H9 (cell line): ENCODE measurements at regions not wholly inside any gene's neighbourhood (a gene's known extent, or its start where the extent isn't known, plus 50 kb on each side); places are given as distances from the start of the nearest gene placed in this dataset.
"Not testable (repeated sequence)": the region's sequence is repeated elsewhere in the genome, so short reads cannot be mapped to it uniquely, and the experiment has no call there.

Experiments
- DNase-seq: peaks from one replicate; pipeline ENCODE4 v3.0.0-alpha.2; 2017
- H2AFZ ChIP-seq: one replicate; pipeline ENCODE4 v1.6.1; 2013; ENCODE audit warnings: mild to moderate bottlenecking, low read length, control low read depth, moderate library complexity
- H2AK5ac ChIP-seq: 2 replicates; pipeline ENCODE4 v1.6.1; 2013; ENCODE audit warnings: low read length, control low read depth, mixed read lengths; ENCODE audit not compliant: insufficient read length
- H2BK120ac ChIP-seq: one replicate; pipeline ENCODE4 v1.6.1; 2013; ENCODE audit warnings: low read depth, mild to moderate bottlenecking, low read length, control low read depth, inconsistent platforms; ENCODE audit not compliant: poor library complexity, severe bottlenecking
- H2BK12ac ChIP-seq: 2 replicates; pipeline ENCODE4 v1.6.1; 2013; ENCODE audit warnings: low read length, control low read depth, mixed read lengths, low read depth; ENCODE audit not compliant: insufficient read length
- H2BK15ac ChIP-seq: 2 replicates; pipeline ENCODE4 v1.6.1; 2013; ENCODE audit warnings: low read depth, low read length, control low read depth
- H2BK20ac ChIP-seq: one replicate; pipeline ENCODE4 v1.6.1; 2013; ENCODE audit warnings: low read depth, mild to moderate bottlenecking, low read length, control low read depth, inconsistent platforms; ENCODE audit not compliant: poor library complexity, severe bottlenecking
- H2BK5ac ChIP-seq: 2 replicates; pipeline ENCODE4 v1.6.1; 2013; ENCODE audit warnings: low read length, control low read depth, mixed read lengths; ENCODE audit not compliant: insufficient read length
- H3K14ac ChIP-seq: 2 replicates; pipeline ENCODE4 v1.6.1; 2013; ENCODE audit warnings: low read length, control low read depth; ENCODE audit not compliant: insufficient read depth
- H3K18ac ChIP-seq: 2 replicates; pipeline ENCODE4 v1.6.1; 2013; ENCODE audit warnings: low read depth, mild to moderate bottlenecking, mixed read lengths, low read length, control low read depth; ENCODE audit not compliant: insufficient read length
- H3K23ac ChIP-seq: 2 replicates; pipeline ENCODE4 v1.6.1; 2013; ENCODE audit warnings: low read length, control low read depth, mixed read lengths, low read depth; ENCODE audit not compliant: insufficient read length
- H3K23me2 ChIP-seq: 2 replicates; pipeline ENCODE4 v1.6.1; 2013; ENCODE audit warnings: low read depth, mild to moderate bottlenecking, mixed read lengths, low read length, control low read depth; ENCODE audit not compliant: insufficient read length, poor library complexity, severe bottlenecking
- H3K27ac ChIP-seq: 2 replicates; pipeline ENCODE4 v1.5.1; 2013; ENCODE audit warnings: low read length, control low read depth, mixed read lengths, low read depth; ENCODE audit not compliant: insufficient read length
- H3K27me3 ChIP-seq: 2 replicates; pipeline ENCODE4 v1.6.1; 2013; ENCODE audit warnings: low read length, control low read depth, inconsistent platforms; ENCODE audit not compliant: insufficient read depth
- H3K4ac ChIP-seq: 2 replicates; pipeline ENCODE4 v1.6.1; 2013; ENCODE audit warnings: low read depth, mild to moderate bottlenecking, control low read depth, inconsistent platforms, low read length, moderate library complexity
- H3K4me1 ChIP-seq: 2 replicates; pipeline ENCODE4 v1.6.1; 2013; ENCODE audit warnings: low read length, control low read depth, inconsistent platforms; ENCODE audit not compliant: insufficient read depth
- H3K4me2 ChIP-seq: 2 replicates; pipeline ENCODE4 v1.6.1; 2013; ENCODE audit warnings: low read length, control low read depth, mixed read lengths; ENCODE audit not compliant: insufficient read length, insufficient read depth
- H3K56ac ChIP-seq: 2 replicates; pipeline ENCODE4 v1.6.1; 2013; ENCODE audit warnings: low read depth, mild to moderate bottlenecking, mixed read lengths, low read length, control low read depth; ENCODE audit not compliant: insufficient read length
- H3K79me1 ChIP-seq: 2 replicates; pipeline ENCODE4 v1.6.1; 2013; ENCODE audit warnings: low read depth, mild to moderate bottlenecking, moderate library complexity, low read length, control low read depth, inconsistent platforms; ENCODE audit not compliant: insufficient read depth, poor library complexity, severe bottlenecking
- H3K79me2 ChIP-seq: 2 replicates; pipeline ENCODE4 v1.6.1; 2013; ENCODE audit warnings: low read length, control low read depth, inconsistent platforms; ENCODE audit not compliant: insufficient read depth
- H3K9ac ChIP-seq: 2 replicates; pipeline ENCODE4 v1.6.1; 2013; ENCODE audit warnings: low read length, control low read depth, mixed read lengths; ENCODE audit not compliant: insufficient read length; ENCODE audit errors: extremely low read depth
- H3K9me3 ChIP-seq: one replicate; pipeline ENCODE4 v1.6.1; 2013; ENCODE audit warnings: low read depth, low read length, inconsistent platforms; ENCODE audit not compliant: control insufficient read depth
- H3T11ph ChIP-seq: one replicate; pipeline ENCODE4 v1.6.1; 2013; ENCODE audit warnings: mild to moderate bottlenecking, low read length, control low read depth, inconsistent platforms
- H4K20me1 ChIP-seq: one replicate; pipeline ENCODE4 v1.6.1; 2013; ENCODE audit not compliant: control insufficient read depth, insufficient read length, insufficient read depth
- H4K5ac ChIP-seq: 2 replicates; pipeline ENCODE4 v1.6.1; 2013; ENCODE audit warnings: low read depth, mild to moderate bottlenecking, mixed read lengths, low read length, control low read depth; ENCODE audit not compliant: insufficient read length
- H4K8ac ChIP-seq: replicated peaks from 2 replicates; pipeline ENCODE4 v1.6.1; 2013; ENCODE audit warnings: low read length, control low read depth, mixed read lengths, low read depth; ENCODE audit not compliant: insufficient read length
- H4K91ac ChIP-seq: 2 replicates; pipeline ENCODE4 v1.6.1; 2013; ENCODE audit warnings: low read depth, mild to moderate bottlenecking, moderate library complexity, mixed read lengths, low read length, control low read depth; ENCODE audit not compliant: insufficient read length
- H3K27ac Mint-ChIP-seq, 3 experiments: 2 replicates in 2 of 3; 3 replicates in 1 of 3; pipeline ENCODE4 v1.8.0; 2020 to 2021; ENCODE audit warnings: mixed read lengths in 3 of 3, mild to moderate bottlenecking in 1 of 3, moderate library complexity in 1 of 3
- H3K27me3 Mint-ChIP-seq: 2 replicates; pipeline ENCODE4 v1.8.0; 2021; ENCODE audit warnings: low read depth, mild to moderate bottlenecking, moderate library complexity, mixed read lengths
- H3K36me3 Mint-ChIP-seq, 3 experiments: 2 replicates in 2 of 3; 3 replicates in 1 of 3; pipeline ENCODE4 v1.8.0; 2020 to 2021; ENCODE audit warnings: low read depth in 3 of 3, mixed read lengths in 3 of 3; ENCODE audit not compliant: insufficient read depth in 1 of 3
- H3K4me1 Mint-ChIP-seq, 2 experiments: 2 replicates each; pipeline ENCODE4 v1.8.0; 2020; ENCODE audit warnings: mixed read lengths in 2 of 2
- H3K4me3 Mint-ChIP-seq, 2 experiments: 2 replicates in 1 of 2; 3 replicates in 1 of 2; pipeline ENCODE4 v1.8.0; 2020 to 2021; ENCODE audit warnings: mild to moderate bottlenecking in 2 of 2, mixed read lengths in 2 of 2, moderate library complexity in 1 of 2
- H3K9me3 Mint-ChIP-seq, 2 experiments: 2 replicates in 1 of 2; 3 replicates in 1 of 2; pipeline ENCODE4 v1.8.0; 2020; ENCODE audit warnings: mild to moderate bottlenecking in 2 of 2, mixed read lengths in 2 of 2, moderate library complexity in 1 of 2
- CTCF ChIP-seq: fragments of 200-600 bp; sonication (generic); conservative IDR thresholded peaks from 3 replicates; pipeline ENCODE4 v1.8.0; 2021; ENCODE audit warnings: antibody characterized with exemption, mild to moderate bottlenecking
- WGBS: extraction: QIAGEN DNeasy Blood & Tissue Kit; methylation state at CpG from one replicate; pipeline ENCODE4 v1.1.7; 2013; ENCODE audit warnings: missing lambda C conversion rate, low lambda C conversion rate, mixed read lengths; ENCODE audit not compliant: insufficient read length; ENCODE audit errors: extremely low coverage; 5-methylcytosine and 5-hydroxymethylcytosine counted together

GRCh38 chr10:44752451-44753441 lies 158.4 kb upstream of the TMEM72 start:
- no peak overlapping the region for H3K4ac ChIP-seq
- H3T11ph ChIP-seq: no peak overlapping the region
- H3K23me2 ChIP-seq: no peaks in the 10 kb centered on the region
- H3K27me3 ChIP-seq: no peaks in the 10 kb centered on the region
- TF ChIP-seq CTCF: no peak
- no peak overlapping the region for H3K27ac ChIP-seq
- Mint-ChIP-seq H3K36me3 (peaks cover 0 to 7% (median 0%) of the 10 kb centered on the region in 3 experiments; a peak in 1 of 7 replicates), H3K27ac (peak overlapping the region in 1 of 3 experiments; percentile 44; a peak in 1 of 7 replicates), H3K27me3 (0 out of 2 replicates have a peak, but pooled peaks cover 2% of the 10 kb centered on the region), H3K4me1 (0 out of 4 replicates have a peak, but pooled peaks cover 0 to 3% of the 10 kb centered on the region in 2 experiments), H3K4me3 (no peak overlapping the region), H3K9me3 (peaks cover 5 to 6% of the 10 kb centered on the region in 2 experiments; a peak in 3 of 5 replicates)
- no peak for DNase-seq
- no peak overlapping the region for H3K56ac ChIP-seq
- H2BK12ac ChIP-seq: no peak overlapping the region
- H3K79me1 ChIP-seq: no peaks in the 10 kb centered on the region
- no CpG with 5 or more reads among the region's 4 CpGs for WGBS
- no peak overlapping the region for H3K14ac ChIP-seq
- no peak overlapping the region for H4K8ac ChIP-seq
- H3K4me1 ChIP-seq: no peaks in the 10 kb centered on the region
- H2BK120ac ChIP-seq: no peak overlapping the region
- no peak overlapping the region for H3K9ac ChIP-seq
- no peak overlapping the region for H2BK5ac ChIP-seq
- no peak overlapping the region for H4K5ac ChIP-seq
- no peak overlapping the region for H3K4me2 ChIP-seq
- H4K91ac ChIP-seq: no peak overlapping the region
- no peak overlapping the region for H2BK15ac ChIP-seq
- no peaks in the 10 kb centered on the region for H3K9me3 ChIP-seq
- H2AFZ ChIP-seq: no peak overlapping the region
- H4K20me1 ChIP-seq: no peaks in the 10 kb centered on the region
- H3K79me2 ChIP-seq: no peaks in the 10 kb centered on the region
- no peak overlapping the region for H2AK5ac ChIP-seq
- H2BK20ac ChIP-seq: no peak overlapping the region
- no peak overlapping the region for H3K23ac ChIP-seq
- H3K18ac ChIP-seq: no peak overlapping the region

- not testable (repeated sequence) for H2AK5ac ChIP-seq, H3T11ph ChIP-seq, H3K23ac ChIP-seq, H4K5ac ChIP-seq, H3K79me2 ChIP-seq, H2BK12ac ChIP-seq, H3K27ac Mint-ChIP-seq, H3K79me1 ChIP-seq, DNase-seq, H3K23me2 ChIP-seq, H4K8ac ChIP-seq, H3K56ac ChIP-seq, H3K4me3 Mint-ChIP-seq, H2BK5ac ChIP-seq, H3K9me3 ChIP-seq, H3K14ac ChIP-seq, H4K91ac ChIP-seq, H3K27me3 ChIP-seq, H3K36me3 Mint-ChIP-seq, H3K27me3 Mint-ChIP-seq, H3K18ac ChIP-seq, H3K4ac ChIP-seq, H3K27ac ChIP-seq, H2BK15ac ChIP-seq, H2AFZ ChIP-seq, H3K4me1 Mint-ChIP-seq, H3K9ac ChIP-seq, H2BK20ac ChIP-seq, H3K9me3 Mint-ChIP-seq, H3K4me2 ChIP-seq, H2BK120ac ChIP-seq, H3K4me1 ChIP-seq, H4K20me1 ChIP-seq
- no CpG with 5 or more reads among the region's 2 CpGs for WGBS
These were observed 156.8 kb upstream of the TMEM72 start for GRCh38 chr10:44754355-44754754.
